ENCODE measurements at regions not wholly inside any gene's neighbourhood (a gene's known extent, or its start where the extent isn't known, plus 50 kb on each side); places are given as distances from the start of the nearest gene placed in this dataset.

- TF ChIP-seq CTCF (IDR thresholded peaks at IDR 0.05) (no peak), POLR2AphosphoS5 (IDR thresholded peaks at IDR 0.05) (no peak), POLR2A (IDR thresholded peaks at IDR 0.05) (no peak)
These were observed 118.4 kb upstream of the SGK1 start for GRCh38 chr6:134436281-134436815.

Data from suprapubic skin (tissue), 4 donors.